HCT116 (cell line): ENCODE measurements at regions not wholly inside any gene's neighbourhood (a gene's known extent, or its start where the extent isn't known, plus 50 kb on each side); places are given as distances from the start of the nearest gene placed in this dataset.
A peak's percentile ranks its signal among the peaks of the same experiment; 100 is the strongest.

ENCODE experiments used
- ATAC-seq: fragments of 200-7000 bp; cut with Tn5 transposase; 2 replicates; pipeline ENCODE4 v1.9.1; 2020; ENCODE audit warnings: mild to moderate bottlenecking, moderate library complexity
- BruUV-seq: library from RNA; stranded (reverse); fragments of 400-500 nt; replicated peaks from 2 replicates; lab custom pipeline; 2021; lab: Mats Ljungman, UMichigan
- CTCF ChIA-PET: fragments of 300-600 bp; sonication (Branson Sonifier 250); formaldehyde crosslinking; loops from one replicate; lab custom pipeline; 2021; ENCODE audit warnings: antibody characterized with exemption; lab: Charles Lee
- POLR2A ChIA-PET: fragments of 300-600, 350-600 bp; sonication (Branson Sonifier 250); formaldehyde crosslinking; loops from one replicate; lab custom pipeline; 2021; ENCODE audit warnings: antibody characterized with exemption; lab: Charles Lee
- RAD21 ChIA-PET, 2 experiments: fragments of 300-600 bp; sonication (Branson Sonifier 250); formaldehyde crosslinking; loops; one replicate each; lab custom pipeline; 2023; ENCODE audit warnings: low total read pairs in 2 of 2; ENCODE audit not compliant: uncharacterized antibody in 2 of 2, unreplicated experiment in 2 of 2, low non-redundant PET in 1 of 2; lab: Charles Lee
- DNase-seq: peaks from one replicate; pipeline ENCODE4 v3.0.0-alpha.2; 2010; ENCODE audit warnings: low read depth, low spot score
- H2AFZ ChIP-seq: fragments of 200-600 bp; shearing (Covaris generic), sonication (generic); 2 replicates; pipeline ENCODE4 v1.6.1; 2017; ENCODE audit warnings: low read depth, mixed run types, mixed read lengths, antibody characterized with exemption, low read length; ENCODE audit not compliant: poor library complexity, severe bottlenecking
- H3K27ac ChIP-seq: 2 replicates; pipeline ENCODE4 v1.5.1; 2012; ENCODE audit warnings: low read depth, low read length
- H3K27me3 ChIP-seq: fragments of 200-600 bp; sonication (generic); 2 replicates; pipeline ENCODE4 v1.6.1; 2016; ENCODE audit warnings: mixed run types, low read length, mixed read lengths; ENCODE audit not compliant: insufficient read depth
- H3K36me3 ChIP-seq, 2 experiments: fragments of 200-500 bp in 1 of 2; fragments of 200-600 bp in 1 of 2; sonication (Bioruptor generic) in 1 of 2; sonication (generic) in 1 of 2; 2 replicates each; pipeline versions ENCODE4 v1.5.1 to v1.6.1; 2014 to 2016; ENCODE audit warnings: low read length in 2 of 2, inconsistent platforms in 1 of 2, mixed read lengths in 1 of 2, mixed run types in 1 of 2; ENCODE audit not compliant: insufficient read depth in 2 of 2, control insufficient read depth in 1 of 2
- H3K4me1 ChIP-seq, 2 experiments: fragments of 200-600 bp in 1 of 2; sonication (generic) in 1 of 2; 2 replicates each; pipeline versions ENCODE4 v1.5.1 to v1.6.1; 2012 to 2017; ENCODE audit warnings: low read length in 2 of 2, inconsistent platforms in 1 of 2, mild to moderate bottlenecking in 1 of 2, mixed read lengths in 1 of 2, mixed run types in 1 of 2, moderate library complexity in 1 of 2; ENCODE audit not compliant: insufficient read depth in 2 of 2, control insufficient read depth in 1 of 2
- H3K4me2 ChIP-seq: fragments of 200-600 bp; sonication (generic); 2 replicates; pipeline ENCODE4 v1.6.1; 2017; ENCODE audit warnings: mixed run types, low read length, mixed read lengths
- H3K4me3 ChIP-seq, 2 experiments: fragments of 200-600 bp in 1 of 2; sonication (generic) in 1 of 2; replicated peaks in 1 of 2; 2 replicates each; pipeline ENCODE4 v1.5.1; 2011 to 2016; ENCODE audit warnings: low read length in 2 of 2, control low read depth in 1 of 2, low read depth in 1 of 2, mild to moderate bottlenecking in 1 of 2, mixed read lengths in 1 of 2, mixed run types in 1 of 2
- H3K79me2 ChIP-seq: fragments of 200-600 bp; sonication (generic); 2 replicates; pipeline ENCODE4 v1.6.1; 2017; ENCODE audit warnings: mild to moderate bottlenecking, mixed run types, low read length, moderate library complexity, mixed read lengths; ENCODE audit not compliant: insufficient read depth
- H3K9ac ChIP-seq: fragments of 200-600 bp; sonication (generic); 2 replicates; pipeline ENCODE4 v1.6.1; 2016; ENCODE audit warnings: low read length, mixed read lengths
- H3K9me2 ChIP-seq: fragments of 200-600 bp; sonication (generic), shearing (Covaris generic); 2 replicates; pipeline ENCODE4 v1.6.1; 2017; ENCODE audit warnings: mixed run types, mild to moderate bottlenecking, moderate library complexity; ENCODE audit not compliant: insufficient read depth
- H3K9me3 ChIP-seq, 2 experiments: fragments of 200-500 bp in 1 of 2; fragments of 200-600 bp in 1 of 2; sonication (Bioruptor generic) in 1 of 2; sonication (generic) in 1 of 2; 2 replicates each; pipeline ENCODE4 v1.6.1; 2014 to 2017; ENCODE audit warnings: low read length in 2 of 2, mixed read lengths in 2 of 2, inconsistent platforms in 1 of 2, low read depth in 1 of 2, mild to moderate bottlenecking in 1 of 2, mixed run types in 1 of 2, moderate library complexity in 1 of 2; ENCODE audit not compliant: control insufficient read depth in 1 of 2, insufficient read depth in 1 of 2
- H4K20me1 ChIP-seq: fragments of 200-600 bp; sonication (generic), shearing (Covaris generic); 2 replicates; pipeline ENCODE4 v1.6.1; 2017; ENCODE audit warnings: mixed run types, mild to moderate bottlenecking, moderate library complexity; ENCODE audit not compliant: insufficient read depth
- CBX3 ChIP-seq: IDR thresholded peaks from 2 replicates; pipeline ENCODE4 v1.6.1; 2012; ENCODE audit warnings: low read depth
- CEBPB ChIP-seq: IDR thresholded peaks from 2 replicates; pipeline ENCODE4 v1.6.1; 2012; ENCODE audit warnings: low read depth
- ELF1 ChIP-seq: IDR thresholded peaks from 2 replicates; pipeline ENCODE4 v1.6.1; 2012; ENCODE audit warnings: low read depth, borderline replicate concordance
- FOSL1 ChIP-seq: IDR thresholded peaks from 2 replicates; pipeline ENCODE4 v1.6.1; 2012; ENCODE audit warnings: low read depth
- JUND ChIP-seq: IDR thresholded peaks from 2 replicates; pipeline ENCODE4 v1.6.1; 2012
- POLR2A ChIP-seq: IDR thresholded peaks from 2 replicates; pipeline ENCODE4 v1.7.0; 2011; ENCODE audit warnings: borderline replicate concordance; ENCODE audit not compliant: insufficient read depth, insufficient read length; ENCODE audit errors: extremely low read depth
- SP1 ChIP-seq: IDR thresholded peaks from 2 replicates; pipeline ENCODE4 v1.6.1; 2012; ENCODE audit warnings: low read depth
- TCF7L2 ChIP-seq: IDR thresholded peaks from 2 replicates; pipeline ENCODE4 v1.7.0; 2011; ENCODE audit warnings: borderline replicate concordance, inconsistent platforms; ENCODE audit not compliant: insufficient read depth, insufficient read length; ENCODE audit errors: extremely low read depth
- YY1 ChIP-seq: IDR thresholded peaks from 2 replicates; pipeline ENCODE4 v1.6.1; 2011; ENCODE audit warnings: low read length, low read depth, moderate library complexity, mild to moderate bottlenecking; ENCODE audit not compliant: insufficient replicate concordance; ENCODE audit errors: extremely low read depth
- ZFX ChIP-seq: fragments of 450-650 bp; IDR thresholded peaks from 2 replicates; pipeline ENCODE4 v1.6.1; 2017
- intact Hi-C: fragments of 100-400 bp; cut with micrococcal nuclease; formaldehyde crosslinking; loops from 2 replicates; pipeline ENCODE4 v1.10.0; 2022
- TF ChIP-seq, protein P1 (sequence below), 3 experiments: fragments of 200-600 bp in 1 of 3; sonication (generic) in 1 of 3; IDR thresholded peaks in 2 of 3; conservative IDR thresholded peaks in 1 of 3; 2 replicates each; pipeline ENCODE4 v1.5.1; 2012 to 2017; ENCODE audit warnings: low read depth in 2 of 3, low read length in 2 of 3, antibody characterized with exemption in 1 of 3, borderline replicate concordance in 1 of 3, control low read depth in 1 of 3, mild to moderate bottlenecking in 1 of 3, mixed read lengths in 1 of 3, mixed run types in 1 of 3, moderate library complexity in 1 of 3; ENCODE audit not compliant: insufficient read depth in 1 of 3
- TF ChIP-seq, protein P2 (sequence below): IDR thresholded peaks from 2 replicates; pipeline ENCODE4 v1.6.1; 2011; ENCODE audit warnings: mild to moderate bottlenecking, low read length, moderate library complexity; ENCODE audit not compliant: insufficient replicate concordance; ENCODE audit errors: extremely low read depth
- TF ChIP-seq, protein P3 (sequence below): IDR thresholded peaks from 2 replicates; pipeline ENCODE4 v1.6.1; 2012

DNA sequence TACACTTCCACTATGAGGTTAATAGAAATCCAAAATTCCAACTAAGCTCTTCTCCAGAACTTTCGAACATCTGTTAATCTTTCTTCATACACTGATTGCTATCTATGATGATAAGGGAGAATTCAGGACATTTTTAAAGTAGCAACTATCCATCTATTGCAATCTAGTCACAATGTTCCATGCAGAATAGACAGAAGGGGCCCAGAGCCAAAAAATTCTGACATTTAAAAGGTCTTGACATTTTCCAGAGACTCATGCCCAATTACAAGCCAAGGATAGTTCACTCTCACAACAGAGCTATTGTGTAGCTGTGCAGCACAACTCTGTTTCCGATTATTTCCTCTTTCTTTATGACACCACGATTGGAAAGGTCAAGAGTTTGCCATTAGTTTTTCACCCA, 999.7 kb upstream of the ALCAM start:
- peaks cover 93% of the 10 kb centered on the region for H3K79me2 ChIP-seq
- ChIA-PET POLR2A (no interaction called here), RAD21 (no interaction called here), CTCF (no interaction called here)
- intact Hi-C loops, result no loop called here
- H3K9me3 ChIP-seq, result no peaks in the 10 kb centered on the region
- ATAC-seq (peak; percentile 27; the same call in 1 of the 2 replicates), DNase-seq (no peak)
- no peaks in the 10 kb centered on the region for H3K9me2 ChIP-seq
- no peak overlapping the region for H2AFZ ChIP-seq
- no peak overlapping the region for H3K4me2 ChIP-seq
- no peak for TF ChIP-seq ZFX
- TF ChIP-seq, protein P1, sequence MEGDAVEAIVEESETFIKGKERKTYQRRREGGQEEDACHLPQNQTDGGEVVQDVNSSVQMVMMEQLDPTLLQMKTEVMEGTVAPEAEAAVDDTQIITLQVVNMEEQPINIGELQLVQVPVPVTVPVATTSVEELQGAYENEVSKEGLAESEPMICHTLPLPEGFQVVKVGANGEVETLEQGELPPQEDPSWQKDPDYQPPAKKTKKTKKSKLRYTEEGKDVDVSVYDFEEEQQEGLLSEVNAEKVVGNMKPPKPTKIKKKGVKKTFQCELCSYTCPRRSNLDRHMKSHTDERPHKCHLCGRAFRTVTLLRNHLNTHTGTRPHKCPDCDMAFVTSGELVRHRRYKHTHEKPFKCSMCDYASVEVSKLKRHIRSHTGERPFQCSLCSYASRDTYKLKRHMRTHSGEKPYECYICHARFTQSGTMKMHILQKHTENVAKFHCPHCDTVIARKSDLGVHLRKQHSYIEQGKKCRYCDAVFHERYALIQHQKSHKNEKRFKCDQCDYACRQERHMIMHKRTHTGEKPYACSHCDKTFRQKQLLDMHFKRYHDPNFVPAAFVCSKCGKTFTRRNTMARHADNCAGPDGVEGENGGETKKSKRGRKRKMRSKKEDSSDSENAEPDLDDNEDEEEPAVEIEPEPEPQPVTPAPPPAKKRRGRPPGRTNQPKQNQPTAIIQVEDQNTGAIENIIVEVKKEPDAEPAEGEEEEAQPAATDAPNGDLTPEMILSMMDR (IDR thresholded peaks at IDR 0.05 in 2 of 3, conservative IDR thresholded peaks at IDR 0.05 in 1 of 3; ENCODE audit: borderline replicate concordance in 1 of 3, insufficient read depth in 1 of 3, low read depth in 2 of 3, low read length in 2 of 3), result no peak
- no peak for TF ChIP-seq POLR2A
- TF ChIP-seq CBX3, result no peak
- TF ChIP-seq CEBPB, result no peak
- no peaks in the 10 kb centered on the region; a peak in 1 of 4 replicates for H3K36me3 ChIP-seq
- no peak overlapping the region for H3K4me3 ChIP-seq
- BruUV-seq, result no TSS peak
- no peaks in the 10 kb centered on the region for H3K27me3 ChIP-seq
- H3K27ac ChIP-seq, result no peak overlapping the region
- H3K4me1 ChIP-seq, result peaks cover 0 to 28% of the 10 kb centered on the region in 2 experiments; a peak in 2 of 4 replicates
- no peak overlapping the region for H3K9ac ChIP-seq
- 0 out of 2 replicates have a peak, but pooled peaks cover 4% of the 10 kb centered on the region for H4K20me1 ChIP-seq

DNA sequence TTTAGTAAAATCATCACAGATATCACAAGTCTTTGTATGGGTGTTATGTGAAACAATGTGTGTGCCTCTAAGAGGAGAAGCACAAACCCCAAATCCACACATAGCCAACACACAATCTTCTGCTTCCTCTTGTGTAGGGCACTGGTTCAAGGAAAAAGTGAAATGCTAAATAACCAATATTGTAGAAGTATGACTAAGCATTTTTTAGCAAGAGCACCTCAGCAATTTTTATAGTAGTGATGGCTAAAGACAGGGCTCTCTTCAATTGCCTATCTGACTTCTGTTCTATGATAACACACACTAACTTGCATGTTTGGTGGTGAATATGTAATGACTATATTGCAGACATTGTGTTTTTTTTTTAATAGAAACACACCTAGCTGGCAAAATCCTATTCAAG, 997.9 kb upstream of the ALCAM start:
- CTCF ChIA-PET, result no interaction called here
- RAD21 ChIA-PET, result no interaction called here
- H3K9me3 ChIP-seq, result no peaks in the 10 kb centered on the region
- TF ChIP-seq FOSL1 (no peak), SP1 (no peak), TCF7L2 (no peak), YY1 (no peak), JUND (no peak), POLR2A (no peak), ELF1 (no peak)
- TF ChIP-seq, protein P2, sequence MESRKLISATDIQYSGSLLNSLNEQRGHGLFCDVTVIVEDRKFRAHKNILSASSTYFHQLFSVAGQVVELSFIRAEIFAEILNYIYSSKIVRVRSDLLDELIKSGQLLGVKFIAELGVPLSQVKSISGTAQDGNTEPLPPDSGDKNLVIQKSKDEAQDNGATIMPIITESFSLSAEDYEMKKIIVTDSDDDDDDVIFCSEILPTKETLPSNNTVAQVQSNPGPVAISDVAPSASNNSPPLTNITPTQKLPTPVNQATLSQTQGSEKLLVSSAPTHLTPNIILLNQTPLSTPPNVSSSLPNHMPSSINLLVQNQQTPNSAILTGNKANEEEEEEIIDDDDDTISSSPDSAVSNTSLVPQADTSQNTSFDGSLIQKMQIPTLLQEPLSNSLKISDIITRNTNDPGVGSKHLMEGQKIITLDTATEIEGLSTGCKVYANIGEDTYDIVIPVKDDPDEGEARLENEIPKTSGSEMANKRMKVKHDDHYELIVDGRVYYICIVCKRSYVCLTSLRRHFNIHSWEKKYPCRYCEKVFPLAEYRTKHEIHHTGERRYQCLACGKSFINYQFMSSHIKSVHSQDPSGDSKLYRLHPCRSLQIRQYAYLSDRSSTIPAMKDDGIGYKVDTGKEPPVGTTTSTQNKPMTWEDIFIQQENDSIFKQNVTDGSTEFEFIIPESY, result no peak
- TF ChIP-seq, protein P3, sequence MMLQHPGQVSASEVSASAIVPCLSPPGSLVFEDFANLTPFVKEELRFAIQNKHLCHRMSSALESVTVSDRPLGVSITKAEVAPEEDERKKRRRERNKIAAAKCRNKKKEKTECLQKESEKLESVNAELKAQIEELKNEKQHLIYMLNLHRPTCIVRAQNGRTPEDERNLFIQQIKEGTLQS, result no peak
- TF ChIP-seq, protein P1 (IDR thresholded peaks at IDR 0.05 in 2 of 3, conservative IDR thresholded peaks at IDR 0.05 in 1 of 3; ENCODE audit: borderline replicate concordance in 1 of 3, insufficient read depth in 1 of 3, low read depth in 2 of 3, low read length in 2 of 3), result no peak
- H3K4me2 ChIP-seq, result no peak overlapping the region
- H3K36me3 ChIP-seq, result no peaks in the 10 kb centered on the region
- no TSS peak for BruUV-seq
- intact Hi-C loops, result no loop called here
- H2AFZ ChIP-seq, result no peak overlapping the region
- H3K4me3 ChIP-seq, result no peak overlapping the region
- ATAC-seq (no peak), DNase-seq (no peak)
- 0 out of 2 replicates have a peak, but pooled peaks cover 4% of the 10 kb centered on the region for H4K20me1 ChIP-seq
- no peaks in the 10 kb centered on the region for H3K27me3 ChIP-seq
- no peak overlapping the region for H3K9ac ChIP-seq
- POLR2A ChIA-PET, result no interaction called here
- peaks cover 92% of the 10 kb centered on the region for H3K79me2 ChIP-seq
- H3K4me1 ChIP-seq, result peaks cover 0 to 25% of the 10 kb centered on the region in 2 experiments; a peak in 2 of 4 replicates
- no peak overlapping the region for H3K27ac ChIP-seq
- no peaks in the 10 kb centered on the region for H3K9me2 ChIP-seq
